DOHH2 (cell line): ENCODE measurements at regions not wholly inside any gene's neighbourhood (a gene's known extent, or its start where the extent isn't known, plus 50 kb on each side); places are given as distances from the start of the nearest gene placed in this dataset.
"Not testable (repeated sequence)": the region's sequence is repeated elsewhere in the genome, so short reads cannot be mapped to it uniquely, and the experiment has no call there.

Experiments
- CTCF ChIP-seq: fragments of 200-600 bp; sonication (generic); IDR thresholded peaks from one replicate; pipeline ENCODE4 v1.5.1; 2014; ENCODE audit warnings: antibody characterized with exemption, mild to moderate bottlenecking, low read depth, low read length; ENCODE audit not compliant: poor library complexity, severe bottlenecking
- EZH2phosphoT487 ChIP-seq: fragments of 200-600 bp; sonication (generic); IDR thresholded peaks from 2 replicates; pipeline ENCODE4 v1.6.1; 2017; ENCODE audit warnings: borderline replicate concordance, mild to moderate bottlenecking, antibody characterized with exemption, low read length, moderate library complexity, mixed read lengths

- TF ChIP-seq CTCF, EZH2phosphoT487: not testable (repeated sequence)
These were observed 347.3 kb downstream of the CNTNAP3B start for GRCh38 chr9:41781899-41782298.
